ENCODE measurements at regions not wholly inside any gene's neighbourhood (a gene's known extent, or its start where the extent isn't known, plus 50 kb on each side); places are given as distances from the start of the nearest gene placed in this dataset.

- H3K4me3 ChIP-seq (ENCODE audit: insufficient read depth in 1 of 2, low read depth in 1 of 2, low read length in 2 of 2), result no peak overlapping the region
- no peak overlapping the region for H3K4ac ChIP-seq (ENCODE audit: low read depth in 1 of 2, low read length in 2 of 2)
- H3K9ac ChIP-seq (ENCODE audit: low read length), result no peak overlapping the region
- H3K18ac ChIP-seq (ENCODE audit: low read depth in 1 of 2, low read length in 2 of 2), result no peak overlapping the region
- no peak overlapping the region for H2BK5ac ChIP-seq (ENCODE audit: low read depth, low read length, poor library complexity, severe bottlenecking)
- no peak overlapping the region for H3K14ac ChIP-seq (ENCODE audit: low read length in 2 of 2)
- no peak overlapping the region for H3K27ac ChIP-seq (ENCODE audit: low read length, poor library complexity, severe bottlenecking)
- no peak for DNase-seq
- no peak overlapping the region for H2AK5ac ChIP-seq (ENCODE audit: low read length, severe bottlenecking)
- H2BK120ac ChIP-seq (ENCODE audit: low read depth, low read length), result no peak overlapping the region
- no peaks in the 10 kb centered on the region for H3K79me1 ChIP-seq (replicated peaks; ENCODE audit: low read length, poor library complexity, severe bottlenecking)
- H2BK12ac ChIP-seq (ENCODE audit: low read length in 2 of 2), result no peak overlapping the region
- H4K91ac ChIP-seq (ENCODE audit: low read length), result no peak overlapping the region
- no peaks in the 10 kb centered on the region for H3K27me3 ChIP-seq (ENCODE audit: control insufficient read depth in 1 of 2, insufficient read depth in 1 of 2, low read length in 2 of 2)
- H3K9me3 ChIP-seq (ENCODE audit: control insufficient read depth, low read length), result no peaks in the 10 kb centered on the region
- no peaks in the 10 kb centered on the region for H3K4me1 ChIP-seq (ENCODE audit: control insufficient read depth, insufficient read depth, low read depth, low read length)
- H2BK15ac ChIP-seq (ENCODE audit: low read depth, poor library complexity, severe bottlenecking), result no peak overlapping the region
- no peak overlapping the region for H3K4me2 ChIP-seq (ENCODE audit: low read length, poor library complexity, severe bottlenecking)
- no peak overlapping the region for H2AFZ ChIP-seq (ENCODE audit: low read depth, low read length)
- no peak overlapping the region for H4K8ac ChIP-seq (ENCODE audit: low read length)
- H3K23ac ChIP-seq (ENCODE audit: low read length in 2 of 2), result no peak overlapping the region
- no CpG with 5 or more reads among the region's 2 CpGs for WGBS
- H3K36me3 ChIP-seq (ENCODE audit: control insufficient read depth in 1 of 2, insufficient read depth in 2 of 2, low read depth in 1 of 2, low read length in 2 of 2), result no peaks in the 10 kb centered on the region
Measured at GRCh38 chr11:87934182-87934581, 241.1 kb downstream of the RAB38 start.

- 7% methylated on average over 3 of the region's 5 CpGs for WGBS
- peak overlapping the region; percentile 52 for H3K9ac ChIP-seq (ENCODE audit: low read length)
- no peak overlapping the region for H3K14ac ChIP-seq (ENCODE audit: low read length in 2 of 2)
- H3K4me3 ChIP-seq (ENCODE audit: insufficient read depth in 1 of 2, low read depth in 1 of 2, low read length in 2 of 2), result no peak overlapping the region
- no peak overlapping the region for H2BK15ac ChIP-seq (ENCODE audit: low read depth, poor library complexity, severe bottlenecking)
- no peaks in the 10 kb centered on the region for H3K9me3 ChIP-seq (ENCODE audit: control insufficient read depth, low read length)
- H2AFZ ChIP-seq (ENCODE audit: low read depth, low read length), result no peak overlapping the region
- no peak overlapping the region for H3K4me2 ChIP-seq (ENCODE audit: low read length, poor library complexity, severe bottlenecking)
- H3K18ac ChIP-seq (ENCODE audit: low read depth in 1 of 2, low read length in 2 of 2), result no peak overlapping the region
- no peak overlapping the region for H3K23ac ChIP-seq (ENCODE audit: low read length in 2 of 2)
- no peaks in the 10 kb centered on the region for H3K79me1 ChIP-seq (replicated peaks; ENCODE audit: low read length, poor library complexity, severe bottlenecking)
- H4K8ac ChIP-seq (ENCODE audit: low read length), result no peak overlapping the region
- H3K4ac ChIP-seq (ENCODE audit: low read depth in 1 of 2, low read length in 2 of 2), result no peak overlapping the region
- no peak overlapping the region for H2AK5ac ChIP-seq (ENCODE audit: low read length, severe bottlenecking)
- no peaks in the 10 kb centered on the region for H3K36me3 ChIP-seq (ENCODE audit: control insufficient read depth in 1 of 2, insufficient read depth in 2 of 2, low read depth in 1 of 2, low read length in 2 of 2)
- H2BK120ac ChIP-seq (ENCODE audit: low read depth, low read length), result no peak overlapping the region
- H3K4me1 ChIP-seq (ENCODE audit: control insufficient read depth, insufficient read depth, low read depth, low read length), result no peaks in the 10 kb centered on the region
- no peak overlapping the region for H4K91ac ChIP-seq (ENCODE audit: low read length)
- no peak overlapping the region for H2BK12ac ChIP-seq (ENCODE audit: low read length in 2 of 2)
- H3K27me3 ChIP-seq (ENCODE audit: control insufficient read depth in 1 of 2, insufficient read depth in 1 of 2, low read length in 2 of 2), result no peaks in the 10 kb centered on the region
- no peak overlapping the region for H3K27ac ChIP-seq (ENCODE audit: low read length, poor library complexity, severe bottlenecking)
- peak; percentile 70 for DNase-seq
- H2BK5ac ChIP-seq (ENCODE audit: low read depth, low read length, poor library complexity, severe bottlenecking), result no peak overlapping the region
Measured at GRCh38 chr11:87926250-87926970, 248.8 kb downstream of the RAB38 start.

- WGBS, result 71% methylated on average over 1 of the region's 1 CpG
Measured at GRCh38 chr11:87924125-87924524, 251.1 kb downstream of the RAB38 start.

GRCh38 chr11:87917111-87917510 is 258.1 kb downstream of the RAB38 start:
- Histone ChIP-seq H3K4me2 (ENCODE audit: low read length, poor library complexity, severe bottlenecking) (no peak overlapping the region), H3K18ac (ENCODE audit: low read depth in 1 of 2, low read length in 2 of 2) (no peak overlapping the region), H2AK5ac (ENCODE audit: low read length, severe bottlenecking) (no peak overlapping the region), H3K23ac (ENCODE audit: low read length in 2 of 2) (no peak overlapping the region), H2BK5ac (ENCODE audit: low read depth, low read length, poor library complexity, severe bottlenecking) (no peak overlapping the region), H2AFZ (ENCODE audit: low read depth, low read length) (no peak overlapping the region), H4K91ac (ENCODE audit: low read length) (no peak overlapping the region), H3K9me3 (ENCODE audit: control insufficient read depth, low read length) (no peaks in the 10 kb centered on the region), H3K79me1 (replicated peaks; ENCODE audit: low read length, poor library complexity, severe bottlenecking) (no peaks in the 10 kb centered on the region), H2BK12ac (ENCODE audit: low read length in 2 of 2) (no peak overlapping the region), H3K4me3 (ENCODE audit: insufficient read depth in 1 of 2, low read depth in 1 of 2, low read length in 2 of 2) (no peak overlapping the region), H3K14ac (ENCODE audit: low read length in 2 of 2) (no peak overlapping the region), H3K4ac (ENCODE audit: low read depth in 1 of 2, low read length in 2 of 2) (no peak overlapping the region), H2BK15ac (ENCODE audit: low read depth, poor library complexity, severe bottlenecking) (no peak overlapping the region), H3K27me3 (ENCODE audit: control insufficient read depth in 1 of 2, insufficient read depth in 1 of 2, low read length in 2 of 2) (no peaks in the 10 kb centered on the region), H3K4me1 (ENCODE audit: control insufficient read depth, insufficient read depth, low read depth, low read length) (no peaks in the 10 kb centered on the region), H4K8ac (ENCODE audit: low read length) (no peak overlapping the region), H2BK120ac (ENCODE audit: low read depth, low read length) (no peak overlapping the region), H3K36me3 (ENCODE audit: control insufficient read depth in 1 of 2, insufficient read depth in 2 of 2, low read depth in 1 of 2, low read length in 2 of 2) (no peaks in the 10 kb centered on the region), H3K9ac (ENCODE audit: low read length) (no peak overlapping the region), H3K27ac (ENCODE audit: low read length, poor library complexity, severe bottlenecking) (no peak overlapping the region)
- 63% methylated on average over 3 of the region's 3 CpGs for WGBS
- no peak for DNase-seq

More at GRCh38 chr11:87924125-87924524, 251.1 kb downstream of the RAB38 start:
- no peak overlapping the region for H3K27ac ChIP-seq (ENCODE audit: low read length, poor library complexity, severe bottlenecking)
- no peak overlapping the region for H3K4ac ChIP-seq (ENCODE audit: low read depth in 1 of 2, low read length in 2 of 2)
- no peak overlapping the region for H3K4me3 ChIP-seq (ENCODE audit: insufficient read depth in 1 of 2, low read depth in 1 of 2, low read length in 2 of 2)
- H2BK120ac ChIP-seq (ENCODE audit: low read depth, low read length), result no peak overlapping the region
- H4K8ac ChIP-seq (ENCODE audit: low read length), result no peak overlapping the region
- H3K23ac ChIP-seq (ENCODE audit: low read length in 2 of 2), result no peak overlapping the region
- no peak overlapping the region for H3K4me2 ChIP-seq (ENCODE audit: low read length, poor library complexity, severe bottlenecking)
- H3K4me1 ChIP-seq (ENCODE audit: control insufficient read depth, insufficient read depth, low read depth, low read length), result no peaks in the 10 kb centered on the region
- H2BK12ac ChIP-seq (ENCODE audit: low read length in 2 of 2), result no peak overlapping the region
- H3K79me1 ChIP-seq (replicated peaks; ENCODE audit: low read length, poor library complexity, severe bottlenecking), result no peaks in the 10 kb centered on the region
- no peak overlapping the region for H3K18ac ChIP-seq (ENCODE audit: low read depth in 1 of 2, low read length in 2 of 2)
- no peak for DNase-seq
- no peaks in the 10 kb centered on the region for H3K9me3 ChIP-seq (ENCODE audit: control insufficient read depth, low read length)
- H2BK5ac ChIP-seq (ENCODE audit: low read depth, low read length, poor library complexity, severe bottlenecking), result no peak overlapping the region
- no peak overlapping the region for H2BK15ac ChIP-seq (ENCODE audit: low read depth, poor library complexity, severe bottlenecking)
- H3K27me3 ChIP-seq (ENCODE audit: control insufficient read depth in 1 of 2, insufficient read depth in 1 of 2, low read length in 2 of 2), result no peaks in the 10 kb centered on the region
- no peak overlapping the region for H4K91ac ChIP-seq (ENCODE audit: low read length)
- no peaks in the 10 kb centered on the region for H3K36me3 ChIP-seq (ENCODE audit: control insufficient read depth in 1 of 2, insufficient read depth in 2 of 2, low read depth in 1 of 2, low read length in 2 of 2)
- no peak overlapping the region for H2AK5ac ChIP-seq (ENCODE audit: low read length, severe bottlenecking)
- no peak overlapping the region for H3K9ac ChIP-seq (ENCODE audit: low read length)
- no peak overlapping the region for H2AFZ ChIP-seq (ENCODE audit: low read depth, low read length)
- H3K14ac ChIP-seq (ENCODE audit: low read length in 2 of 2), result no peak overlapping the region
